Hepatocyte (in vitro differentiated cells): ENCODE measurements at regions not wholly inside any gene's neighbourhood (a gene's known extent, or its start where the extent isn't known, plus 50 kb on each side); places are given as distances from the start of the nearest gene placed in this dataset.

Experiments used
- DNase-seq: peaks from one replicate; pipeline ENCODE4 v3.0.0-alpha.2; 2016; ENCODE audit warnings: low spot score
- H2AFZ ChIP-seq: fragments of 200-600 bp; sonication (generic); 2 replicates; pipeline ENCODE4 v1.6.0; 2016; ENCODE audit warnings: antibody characterized with exemption, mild to moderate bottlenecking
- H3K27ac ChIP-seq: fragments of 200-600 bp; sonication (generic); 2 replicates; pipeline ENCODE4 v1.5.1; 2016; ENCODE audit warnings: mild to moderate bottlenecking
- H3K27me3 ChIP-seq: fragments of 200-600 bp; sonication (generic); 2 replicates; pipeline ENCODE4 v1.6.1; 2016
- H3K36me3 ChIP-seq: fragments of 200-600 bp; sonication (generic); replicated peaks from 2 replicates; pipeline ENCODE4 v1.5.1; 2016; ENCODE audit warnings: low read depth; ENCODE audit not compliant: insufficient read depth
- H3K4me1 ChIP-seq: fragments of 200-600 bp; sonication (generic); 2 replicates; pipeline ENCODE4 v1.5.1; 2016; ENCODE audit warnings: mild to moderate bottlenecking, moderate library complexity; ENCODE audit not compliant: insufficient read depth
- H3K4me2 ChIP-seq: fragments of 200-600 bp; sonication (generic); 2 replicates; pipeline ENCODE4 v1.6.0; 2016
- H3K4me3 ChIP-seq: fragments of 200-600 bp; sonication (generic); 2 replicates; pipeline ENCODE4 v1.5.1; 2016; ENCODE audit warnings: mild to moderate bottlenecking
- H3K79me2 ChIP-seq: fragments of 200-600 bp; sonication (generic); 2 replicates; pipeline ENCODE4 v1.6.0; 2017; ENCODE audit warnings: mild to moderate bottlenecking
- H3K9me2 ChIP-seq: fragments of 200-600 bp; sonication (generic); replicated peaks from 2 replicates; pipeline ENCODE4 v1.6.0; 2017; ENCODE audit warnings: mild to moderate bottlenecking; ENCODE audit not compliant: insufficient read depth
- H3K9me3 ChIP-seq: fragments of 200-600 bp; sonication (generic); 2 replicates; pipeline ENCODE4 v1.5.1; 2016; ENCODE audit warnings: low read depth, mild to moderate bottlenecking
- H4K20me1 ChIP-seq: fragments of 200-600 bp; sonication (generic); 2 replicates; pipeline ENCODE4 v1.6.0; 2016; ENCODE audit warnings: mild to moderate bottlenecking; ENCODE audit not compliant: insufficient read depth, poor library complexity, severe bottlenecking
- EZH2 ChIP-seq: fragments of 200-600 bp; sonication (generic); IDR thresholded peaks from 2 replicates; pipeline ENCODE4 v1.6.1; 2016; ENCODE audit warnings: antibody characterized with exemption, mild to moderate bottlenecking, borderline replicate concordance
- EZH2phosphoT487 ChIP-seq: fragments of 200-600 bp; sonication (generic); IDR thresholded peaks from one replicate; pipeline ENCODE4 v1.6.1; 2018; ENCODE audit warnings: antibody characterized with exemption, mild to moderate bottlenecking, low read depth, moderate library complexity; ENCODE audit not compliant: unreplicated experiment, severe bottlenecking
- WGBS: methylation state at CpG from one replicate; pipeline ENCODE4 v1.1.6; 2016; ENCODE audit warnings: low lambda C conversion rate; ENCODE audit errors: missing lambda C conversion rate; 5-methylcytosine and 5-hydroxymethylcytosine counted together
- TF ChIP-seq, protein P1 (sequence below): fragments of 200-600 bp; sonication (generic); IDR thresholded peaks from 2 replicates; pipeline ENCODE4 v1.5.1; 2016; ENCODE audit warnings: antibody characterized with exemption, mild to moderate bottlenecking; ENCODE audit not compliant: poor library complexity

DNA sequence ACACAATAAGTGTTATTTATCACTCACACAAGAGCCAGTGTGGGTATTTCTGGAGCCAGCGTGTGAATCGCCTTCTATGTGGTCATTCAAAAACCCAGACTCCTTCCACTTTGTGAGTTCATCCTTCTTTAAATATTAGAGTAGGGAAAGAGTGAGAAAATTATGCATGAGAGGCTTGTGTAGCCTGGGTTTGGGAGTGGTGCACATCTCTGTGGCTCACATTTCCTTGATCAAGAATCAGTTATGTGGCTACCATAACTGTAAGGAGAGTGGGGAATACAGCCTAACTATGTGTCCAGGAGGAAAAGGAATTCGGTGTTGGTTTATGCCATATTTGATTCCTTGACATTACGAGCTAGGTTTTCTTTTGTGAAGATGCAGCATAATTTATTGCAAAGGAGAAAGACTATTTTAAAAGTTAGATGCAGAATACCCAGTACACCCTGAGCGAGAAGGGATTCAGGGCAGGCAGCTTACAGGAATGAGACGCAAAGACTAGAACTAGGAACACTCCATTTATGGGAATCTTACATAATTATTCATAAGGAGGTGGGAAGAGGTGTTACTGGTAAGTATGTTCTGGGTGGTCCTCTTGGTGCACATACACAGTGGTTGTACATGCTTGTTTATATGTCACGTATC lies 638.5 kb downstream of the COL12A1 start:
- H3K79me2 ChIP-seq: no peaks in the 10 kb centered on the region
- H4K20me1 ChIP-seq: no peaks in the 10 kb centered on the region
- no peaks in the 10 kb centered on the region for H3K36me3 ChIP-seq
- TF ChIP-seq EZH2phosphoT487: no peak
- TF ChIP-seq EZH2: no peak
- TF ChIP-seq, protein P1, sequence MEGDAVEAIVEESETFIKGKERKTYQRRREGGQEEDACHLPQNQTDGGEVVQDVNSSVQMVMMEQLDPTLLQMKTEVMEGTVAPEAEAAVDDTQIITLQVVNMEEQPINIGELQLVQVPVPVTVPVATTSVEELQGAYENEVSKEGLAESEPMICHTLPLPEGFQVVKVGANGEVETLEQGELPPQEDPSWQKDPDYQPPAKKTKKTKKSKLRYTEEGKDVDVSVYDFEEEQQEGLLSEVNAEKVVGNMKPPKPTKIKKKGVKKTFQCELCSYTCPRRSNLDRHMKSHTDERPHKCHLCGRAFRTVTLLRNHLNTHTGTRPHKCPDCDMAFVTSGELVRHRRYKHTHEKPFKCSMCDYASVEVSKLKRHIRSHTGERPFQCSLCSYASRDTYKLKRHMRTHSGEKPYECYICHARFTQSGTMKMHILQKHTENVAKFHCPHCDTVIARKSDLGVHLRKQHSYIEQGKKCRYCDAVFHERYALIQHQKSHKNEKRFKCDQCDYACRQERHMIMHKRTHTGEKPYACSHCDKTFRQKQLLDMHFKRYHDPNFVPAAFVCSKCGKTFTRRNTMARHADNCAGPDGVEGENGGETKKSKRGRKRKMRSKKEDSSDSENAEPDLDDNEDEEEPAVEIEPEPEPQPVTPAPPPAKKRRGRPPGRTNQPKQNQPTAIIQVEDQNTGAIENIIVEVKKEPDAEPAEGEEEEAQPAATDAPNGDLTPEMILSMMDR: no peak
- no peak overlapping the region for H3K4me3 ChIP-seq
- H2AFZ ChIP-seq: no peak overlapping the region
- no peaks in the 10 kb centered on the region for H3K4me1 ChIP-seq
- 87% methylated on average over 7 of the region's 7 CpGs for WGBS
- H3K4me2 ChIP-seq: no peak overlapping the region
- no peaks in the 10 kb centered on the region for H3K9me3 ChIP-seq
- DNase-seq: no peak
- H3K9me2 ChIP-seq: no peaks in the 10 kb centered on the region
- no peaks in the 10 kb centered on the region for H3K27me3 ChIP-seq
- no peak overlapping the region for H3K27ac ChIP-seq

DNA sequence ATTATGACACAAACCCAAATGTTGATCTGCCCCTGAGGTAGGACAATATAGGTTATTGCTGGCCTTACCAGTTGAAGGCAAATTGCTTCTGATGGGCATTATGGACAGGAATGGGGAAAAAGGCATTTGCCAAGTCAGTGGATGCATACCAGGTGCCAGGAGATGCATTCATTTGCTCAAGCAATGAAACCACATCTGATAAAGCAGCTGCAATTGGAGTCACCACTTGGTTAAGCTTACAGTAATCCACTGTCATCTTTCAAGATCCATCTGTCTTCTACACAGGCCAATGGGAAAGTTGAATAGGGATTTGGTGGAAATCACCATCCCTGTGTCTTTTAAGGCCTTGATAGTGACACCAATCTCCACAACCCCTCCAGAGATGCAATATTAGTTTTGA lies 648.6 kb downstream of the COL12A1 start:
- H2AFZ ChIP-seq: no peak overlapping the region
- no peak overlapping the region for H3K4me2 ChIP-seq
- no peaks in the 10 kb centered on the region for H3K9me2 ChIP-seq
- no peaks in the 10 kb centered on the region for H3K4me1 ChIP-seq
- no peak for DNase-seq
- no peaks in the 10 kb centered on the region for H3K79me2 ChIP-seq
- no peaks in the 10 kb centered on the region for H4K20me1 ChIP-seq
- H3K9me3 ChIP-seq: no peaks in the 10 kb centered on the region
- H3K27ac ChIP-seq: no peak overlapping the region
- no peak overlapping the region for H3K4me3 ChIP-seq
- TF ChIP-seq EZH2 (no peak), EZH2phosphoT487 (no peak)
- TF ChIP-seq, protein P1: no peak
- no peaks in the 10 kb centered on the region for H3K36me3 ChIP-seq
- no peaks in the 10 kb centered on the region for H3K27me3 ChIP-seq

DNA sequence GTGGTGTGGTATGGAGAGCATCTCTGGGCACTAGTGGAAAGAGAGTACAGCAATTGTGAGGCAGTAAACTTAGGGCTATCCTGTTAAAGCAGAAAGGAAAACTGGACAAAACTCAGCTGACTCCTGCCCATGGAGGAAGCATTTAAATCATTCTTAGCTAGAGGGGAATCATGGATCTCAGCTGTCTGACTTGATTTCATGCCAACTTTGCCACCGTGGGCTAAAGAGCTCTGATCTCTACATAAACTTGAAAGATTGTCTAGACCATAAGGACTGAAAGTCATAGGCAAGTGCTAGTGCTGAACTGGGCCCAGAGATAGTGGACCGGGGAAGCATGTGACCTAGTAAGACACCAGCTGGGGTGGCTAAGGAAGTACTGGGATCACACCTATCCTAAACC lies 651.8 kb downstream of the COL12A1 start:
- Histone ChIP-seq H3K4me3 (no peak overlapping the region), H3K4me2 (no peak overlapping the region), H2AFZ (no peak overlapping the region), H3K9me2 (no peaks in the 10 kb centered on the region), H4K20me1 (no peaks in the 10 kb centered on the region), H3K9me3 (no peaks in the 10 kb centered on the region), H3K27ac (no peak overlapping the region), H3K79me2 (no peaks in the 10 kb centered on the region), H3K4me1 (no peaks in the 10 kb centered on the region), H3K27me3 (no peaks in the 10 kb centered on the region), H3K36me3 (no peaks in the 10 kb centered on the region)
- no peak for DNase-seq
- TF ChIP-seq, protein P1: no peak
- TF ChIP-seq EZH2 (no peak), EZH2phosphoT487 (no peak)
- 79% methylated on average over 2 of the region's 2 CpGs for WGBS

DNA sequence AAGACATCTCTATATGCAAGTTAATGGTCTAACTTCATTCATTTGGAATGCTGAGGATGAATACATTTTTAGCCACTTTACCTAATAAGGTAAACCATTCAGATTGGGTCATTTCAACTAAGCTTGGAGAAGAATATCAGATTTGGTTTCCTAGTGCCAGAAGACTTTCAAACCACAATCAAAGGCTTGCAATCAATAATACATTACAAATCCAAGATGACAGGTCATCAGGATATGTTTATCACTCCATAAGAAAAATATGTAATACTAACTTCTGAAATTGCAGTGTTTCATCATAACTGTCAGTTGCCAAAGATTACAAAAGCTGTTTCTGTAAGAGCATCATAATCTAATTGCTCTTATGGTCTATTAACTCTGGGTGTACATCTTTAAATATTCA lies 654.0 kb downstream of the COL12A1 start:
- H2AFZ ChIP-seq: no peak overlapping the region
- no peak overlapping the region for H3K4me3 ChIP-seq
- TF ChIP-seq EZH2 (no peak), EZH2phosphoT487 (no peak)
- TF ChIP-seq, protein P1: no peak
- no peaks in the 10 kb centered on the region for H3K27me3 ChIP-seq
- H3K27ac ChIP-seq: no peak overlapping the region
- no peaks in the 10 kb centered on the region for H4K20me1 ChIP-seq
- H3K9me3 ChIP-seq: no peaks in the 10 kb centered on the region
- H3K9me2 ChIP-seq: no peaks in the 10 kb centered on the region
- no peak overlapping the region for H3K4me2 ChIP-seq
- H3K4me1 ChIP-seq: no peaks in the 10 kb centered on the region
- no peaks in the 10 kb centered on the region for H3K36me3 ChIP-seq
- H3K79me2 ChIP-seq: no peaks in the 10 kb centered on the region
- no peak for DNase-seq
